ENCODE measurements at regions not wholly inside any gene's neighbourhood (a gene's known extent, or its start where the extent isn't known, plus 50 kb on each side); places are given as distances from the start of the nearest gene placed in this dataset.

- DNase-seq: no peak
These were observed 432.1 kb upstream of the CELF4 start for GRCh38 chr18:37997695-37998094.

DNA sequence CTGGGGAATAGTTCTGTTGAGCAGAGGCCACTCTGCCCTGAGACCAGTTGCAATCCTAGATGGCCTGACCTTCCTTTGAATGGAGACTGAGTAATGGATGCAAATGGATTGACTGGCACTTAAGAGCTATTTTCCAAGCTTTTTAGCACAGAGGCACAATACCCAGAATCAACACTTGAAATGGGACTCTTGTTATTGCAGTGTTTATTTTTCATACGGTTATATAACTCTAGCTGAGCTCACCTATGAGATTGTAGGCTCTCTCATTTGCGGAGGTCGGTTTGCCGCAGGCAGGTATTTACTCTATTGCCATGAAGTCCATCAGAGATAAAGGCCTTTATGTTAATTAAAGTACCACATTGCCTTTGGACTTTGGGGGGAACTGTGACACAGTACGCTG is 422.3 kb upstream of the CELF4 start:
- no peak for DNase-seq

DNA sequence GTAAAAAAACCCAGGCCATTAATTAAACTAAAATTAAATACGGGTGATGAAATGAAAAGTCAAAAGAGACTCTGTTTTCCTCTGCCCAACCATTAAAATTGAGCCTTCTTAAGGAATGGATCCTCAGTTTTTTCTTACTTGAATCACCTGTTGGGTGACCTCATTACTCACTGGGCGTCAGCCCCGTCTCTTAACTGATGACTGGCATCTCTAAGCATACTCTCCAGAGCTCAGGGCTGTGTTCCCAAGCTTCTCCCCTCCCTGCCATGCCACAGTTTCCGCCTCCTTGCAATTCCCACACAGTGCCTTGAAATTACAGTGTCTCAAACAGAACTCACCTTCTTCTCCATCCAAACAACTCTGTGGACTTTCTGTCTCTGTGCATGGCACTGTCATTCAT is 421.1 kb upstream of the CELF4 start:
- DNase-seq: no peak

DNA sequence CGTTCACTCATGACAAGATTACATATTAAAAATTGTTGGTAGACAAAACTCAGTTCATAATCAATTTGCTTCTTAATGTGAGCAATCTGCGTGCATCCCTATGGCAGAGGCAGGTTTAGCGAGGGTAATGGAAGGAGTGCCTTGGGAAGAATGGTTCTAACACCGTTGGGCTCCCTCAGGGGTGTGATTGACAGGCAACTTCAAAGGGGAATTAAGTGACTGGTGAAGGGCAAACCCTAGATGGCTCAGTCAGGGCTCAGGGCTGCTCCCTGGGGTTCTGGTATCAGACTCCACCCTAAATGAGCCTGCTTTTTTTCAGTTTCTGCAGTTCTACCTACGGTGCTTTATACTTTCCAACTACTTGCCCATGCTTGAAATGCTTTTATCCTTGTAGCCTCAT is 419.5 kb upstream of the CELF4 start:
- DNase-seq: no peak

DNA sequence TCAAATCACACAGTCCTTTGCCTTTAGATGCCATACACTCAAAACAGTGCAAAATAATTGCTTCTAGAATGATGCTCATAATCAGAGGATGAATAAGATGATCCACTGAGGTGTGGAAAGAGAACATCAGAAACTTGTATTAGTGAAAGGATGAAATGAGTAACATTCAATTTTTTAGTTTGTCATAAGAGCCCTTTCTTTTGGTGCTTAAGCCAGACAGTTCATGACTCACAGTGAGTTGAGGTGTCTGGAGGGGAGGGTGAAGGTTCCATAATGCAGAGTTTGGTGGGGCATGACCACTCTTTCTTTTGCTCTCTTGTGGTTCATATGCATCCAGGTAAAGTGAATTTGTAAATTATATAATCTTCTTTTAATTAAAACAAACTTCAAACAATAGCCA is 415.0 kb upstream of the CELF4 start:
- DNase-seq: no peak

- no peak for DNase-seq
These were observed 409.8 kb upstream of the CELF4 start for GRCh38 chr18:37975446-37975845.

DNA sequence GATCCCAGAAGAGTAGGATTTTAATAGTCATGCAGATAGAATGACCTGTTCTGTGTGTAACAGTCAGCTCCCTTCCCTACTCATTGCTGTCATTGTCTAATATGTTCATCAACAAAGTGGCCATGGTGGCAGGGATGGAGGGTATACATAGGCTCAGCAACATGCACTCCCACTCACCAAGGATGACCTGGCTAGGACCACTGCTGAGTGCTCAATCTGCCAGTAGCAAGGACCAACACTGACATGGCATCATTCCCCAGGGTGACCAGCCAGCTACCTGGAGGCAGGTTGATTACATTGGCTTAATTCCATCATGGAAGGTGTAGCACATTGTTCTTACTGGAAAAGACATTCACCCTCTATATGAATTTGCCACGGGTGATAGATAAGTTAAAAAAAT is 401.7 kb upstream of the CELF4 start:
- no peak for DNase-seq

- no peak for DNase-seq
These were observed 400.0 kb upstream of the CELF4 start for GRCh38 chr18:37965572-37965970.

- DNase-seq: no peak
These were observed 399.4 kb upstream of the CELF4 start for GRCh38 chr18:37964885-37965571.

GRCh38 chr18:37963837-37964236 is 398.2 kb upstream of the CELF4 start:
- DNase-seq: no peak

GRCh38 chr18:37962316-37962966 is 396.8 kb upstream of the CELF4 start:
- DNase-seq: no peak

GRCh38 chr18:37958499-37958898 is 392.9 kb upstream of the CELF4 start:
- no peak for DNase-seq

GRCh38 chr18:37956902-37957301 is 391.3 kb upstream of the CELF4 start:
- no peak for DNase-seq

DNA sequence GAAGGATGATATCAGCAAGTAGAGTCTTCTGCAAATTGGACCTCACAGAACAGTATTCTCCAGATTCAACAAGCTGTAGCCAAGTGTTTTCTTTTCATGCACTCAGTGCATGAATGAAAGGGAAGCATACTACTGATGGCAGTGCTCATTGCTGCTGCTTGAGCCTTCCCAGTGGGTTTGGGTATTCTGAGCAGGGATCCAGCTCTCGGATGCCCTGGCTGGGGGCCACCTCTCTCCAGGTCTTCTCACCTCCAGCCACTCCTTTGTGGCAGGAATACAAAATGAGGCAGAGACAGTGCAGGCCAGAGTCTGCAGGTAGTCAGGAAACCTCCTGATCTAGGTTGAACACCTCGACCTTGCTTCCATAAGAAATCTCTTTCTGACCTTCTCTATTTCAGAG is 390.4 kb upstream of the CELF4 start:
- no peak for DNase-seq

GRCh38 chr18:37955201-37955600 is 389.6 kb upstream of the CELF4 start:
- no peak for DNase-seq

GRCh38 chr18:37953876-37954275 is 388.3 kb upstream of the CELF4 start:
- DNase-seq: no peak

GRCh38 chr18:37948471-37948870 is 382.9 kb upstream of the CELF4 start:
- no peak for DNase-seq

DNA sequence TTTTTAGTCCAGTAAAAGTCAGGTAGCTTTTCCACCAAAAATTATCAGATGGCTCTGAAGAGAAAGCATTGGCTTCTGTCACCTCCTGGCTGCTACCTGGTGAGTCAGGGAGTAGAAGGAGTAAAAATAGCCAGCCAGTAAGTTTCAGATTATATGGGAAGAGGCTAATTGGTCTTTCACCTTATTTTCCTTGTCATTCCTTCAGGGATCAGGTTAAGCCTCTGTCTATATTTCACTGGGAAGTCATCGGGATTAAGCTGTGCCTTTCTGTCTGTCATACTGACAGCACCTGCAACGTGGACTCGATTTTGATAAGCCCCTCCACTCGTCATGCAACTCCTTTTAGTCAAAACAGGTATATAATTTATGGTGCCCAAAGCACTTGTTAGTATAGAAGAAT is 380.7 kb upstream of the CELF4 start:
- no peak for DNase-seq

GRCh38 chr18:37944700-37945270 is 379.2 kb upstream of the CELF4 start:
- no peak for DNase-seq

DNA sequence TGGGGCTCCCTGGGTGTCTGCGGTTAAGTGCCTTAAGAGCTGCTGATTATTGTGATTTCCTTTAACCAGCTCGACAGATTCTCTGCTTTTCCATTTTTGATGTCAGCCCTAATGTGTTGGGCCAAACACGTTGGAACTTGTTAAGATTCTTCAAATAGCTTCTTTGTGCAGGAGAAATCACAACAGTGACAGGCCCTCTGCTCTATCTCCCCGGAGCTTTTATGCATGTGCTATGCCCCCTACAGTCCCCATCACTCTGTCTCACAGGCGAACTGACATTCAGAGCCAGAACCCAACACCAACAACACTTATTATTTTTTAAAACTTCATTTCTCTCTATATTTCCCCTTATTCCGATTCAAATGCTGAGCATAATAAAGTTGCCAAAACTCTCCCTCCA is 371.7 kb upstream of the CELF4 start:
- DNase-seq: no peak

DNA sequence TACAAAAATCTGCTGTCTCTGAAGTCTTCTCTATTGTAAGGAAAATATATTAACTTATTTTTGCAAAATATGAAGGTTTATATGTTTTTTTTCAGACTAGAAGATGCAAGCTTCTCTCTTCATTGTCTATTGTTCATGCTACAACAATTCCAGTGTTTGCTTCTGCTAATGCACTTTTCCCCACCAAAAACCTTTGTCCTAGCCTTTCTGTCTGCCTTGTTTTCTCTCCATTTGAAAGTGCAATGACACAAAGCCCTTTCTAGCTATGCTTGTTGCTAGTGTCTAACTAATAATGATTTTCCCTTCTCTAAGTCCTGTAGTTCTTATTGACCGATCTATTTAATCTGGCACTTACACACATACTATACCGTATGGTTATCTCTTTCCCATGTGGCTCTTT is 369.5 kb upstream of the CELF4 start:
- no peak for DNase-seq

GRCh38 chr18:37930640-37931039 is 365.0 kb upstream of the CELF4 start:
- no peak for DNase-seq

DNA sequence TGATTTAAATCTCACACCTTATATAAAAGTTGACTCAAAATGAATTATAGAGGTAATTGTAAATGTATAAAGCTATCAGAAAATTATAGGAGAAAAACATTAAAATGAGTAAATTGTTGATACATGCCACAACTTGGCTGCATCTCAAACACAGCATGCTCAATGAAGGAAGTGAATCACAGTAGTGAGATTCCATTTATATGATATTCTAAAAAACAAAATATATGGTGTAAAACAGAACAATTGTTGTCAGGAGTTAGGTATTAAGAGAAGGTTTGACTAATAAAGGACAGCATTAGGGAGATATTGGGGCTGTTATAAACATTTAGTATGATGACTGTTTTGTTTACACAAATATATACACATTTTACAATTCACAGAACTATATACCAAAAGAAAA is 356.6 kb upstream of the CELF4 start:
- no peak for DNase-seq

DNA sequence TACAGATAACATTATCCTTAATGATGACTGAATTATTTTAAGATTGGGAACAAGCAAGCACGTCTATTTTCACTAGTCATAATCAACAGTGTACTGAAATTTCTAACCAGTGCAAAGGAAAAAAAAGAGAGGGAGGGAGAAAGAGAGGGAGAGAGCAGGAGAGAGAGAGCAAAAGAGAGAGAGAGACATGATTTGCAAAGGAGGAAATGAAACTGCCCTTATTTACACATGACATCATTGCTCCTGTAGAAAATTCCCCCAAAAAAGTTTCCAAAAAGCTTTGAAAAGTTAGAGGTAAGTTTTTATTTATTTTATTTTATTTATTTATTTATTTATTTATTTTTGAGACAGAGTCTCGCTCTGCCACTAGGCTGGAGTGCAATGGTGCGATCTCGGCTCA is 355.3 kb upstream of the CELF4 start:
- no peak for DNase-seq

DNA sequence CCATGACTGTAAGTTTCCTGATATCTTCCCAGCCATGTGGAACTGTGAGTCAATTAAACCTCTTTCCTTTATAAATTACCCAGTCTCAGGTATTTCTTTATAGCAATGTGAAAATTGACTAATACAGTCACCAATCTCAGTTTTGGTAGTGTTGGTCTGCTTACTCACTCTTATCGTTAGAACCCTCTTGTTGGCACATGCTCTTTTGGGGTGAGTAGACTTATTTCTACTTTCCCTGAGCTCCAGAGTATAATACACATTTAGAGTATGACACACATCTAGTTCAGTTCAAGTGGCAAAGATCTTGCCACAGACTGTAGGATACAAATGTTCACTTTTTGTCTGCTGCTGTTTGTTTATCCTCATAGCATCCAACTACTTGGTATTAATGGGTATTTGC is 347.5 kb upstream of the CELF4 start:
- no peak for DNase-seq
